ENCODE measurements at regions not wholly inside any gene's neighbourhood (a gene's known extent, or its start where the extent isn't known, plus 50 kb on each side); places are given as distances from the start of the nearest gene placed in this dataset.
"Not testable (repeated sequence)": the region's sequence is repeated elsewhere in the genome, so short reads cannot be mapped to it uniquely, and the experiment has no call there.

DNA sequence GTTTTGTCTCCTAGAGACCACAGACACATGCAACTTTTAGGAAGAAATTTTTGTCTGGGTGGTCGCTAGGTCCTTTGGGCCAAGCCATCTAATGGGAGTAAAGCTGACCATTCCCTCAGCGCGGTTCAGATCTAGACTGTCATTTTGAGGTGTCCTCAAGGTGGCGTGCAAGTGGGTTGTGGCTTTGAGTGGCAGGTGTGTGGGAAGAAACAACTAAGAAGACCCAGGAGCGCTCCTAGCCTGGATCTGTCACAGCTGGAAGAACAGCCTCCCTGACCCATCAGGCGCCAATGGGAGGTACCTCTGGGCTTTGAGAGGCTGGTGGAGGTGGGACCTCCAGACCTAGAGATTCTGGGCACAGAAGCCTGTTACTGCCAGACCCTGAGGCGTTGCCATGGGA lies 645.1 kb downstream of the KCNJ18 start:
- Histone ChIP-seq H3K4me3 (no peak overlapping the region), H3K9me3 (no peaks in the 10 kb centered on the region), H3K4me1 (no peaks in the 10 kb centered on the region), H3K36me3 (no peaks in the 10 kb centered on the region), H3K27ac (no peak overlapping the region), H3K27me3 (no peaks in the 10 kb centered on the region)
- DNase-seq (ENCODE audit: low spot score), result no peak
- TF ChIP-seq, protein P1, sequence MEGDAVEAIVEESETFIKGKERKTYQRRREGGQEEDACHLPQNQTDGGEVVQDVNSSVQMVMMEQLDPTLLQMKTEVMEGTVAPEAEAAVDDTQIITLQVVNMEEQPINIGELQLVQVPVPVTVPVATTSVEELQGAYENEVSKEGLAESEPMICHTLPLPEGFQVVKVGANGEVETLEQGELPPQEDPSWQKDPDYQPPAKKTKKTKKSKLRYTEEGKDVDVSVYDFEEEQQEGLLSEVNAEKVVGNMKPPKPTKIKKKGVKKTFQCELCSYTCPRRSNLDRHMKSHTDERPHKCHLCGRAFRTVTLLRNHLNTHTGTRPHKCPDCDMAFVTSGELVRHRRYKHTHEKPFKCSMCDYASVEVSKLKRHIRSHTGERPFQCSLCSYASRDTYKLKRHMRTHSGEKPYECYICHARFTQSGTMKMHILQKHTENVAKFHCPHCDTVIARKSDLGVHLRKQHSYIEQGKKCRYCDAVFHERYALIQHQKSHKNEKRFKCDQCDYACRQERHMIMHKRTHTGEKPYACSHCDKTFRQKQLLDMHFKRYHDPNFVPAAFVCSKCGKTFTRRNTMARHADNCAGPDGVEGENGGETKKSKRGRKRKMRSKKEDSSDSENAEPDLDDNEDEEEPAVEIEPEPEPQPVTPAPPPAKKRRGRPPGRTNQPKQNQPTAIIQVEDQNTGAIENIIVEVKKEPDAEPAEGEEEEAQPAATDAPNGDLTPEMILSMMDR (IDR thresholded peaks at IDR 0.05), result no peak

DNA sequence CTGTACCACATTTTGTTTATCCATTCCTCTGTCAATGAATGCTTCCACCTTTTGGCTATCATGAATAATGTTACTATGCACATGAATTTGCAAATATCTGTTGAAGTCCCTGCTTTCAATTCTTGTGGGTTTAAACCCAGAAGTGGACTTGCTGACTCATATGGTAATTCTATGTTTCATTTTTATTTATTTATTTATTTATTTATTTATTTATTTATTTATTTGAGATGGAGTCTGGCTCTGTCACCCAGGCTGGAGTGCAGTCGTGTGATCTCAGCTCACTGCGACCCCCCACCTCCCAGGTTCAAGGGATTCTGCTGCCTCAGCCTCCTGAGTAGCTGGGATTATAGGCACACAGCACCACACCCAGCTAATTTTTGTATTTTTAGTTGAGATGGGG lies 664.3 kb downstream of the KCNJ18 start:
- DNase-seq (ENCODE audit: low spot score); H3K9me3 ChIP-seq; H3K4me3 ChIP-seq; H3K36me3 ChIP-seq; H3K4me1 ChIP-seq; H3K27ac ChIP-seq; H3K27me3 ChIP-seq: not testable (repeated sequence)

DNA sequence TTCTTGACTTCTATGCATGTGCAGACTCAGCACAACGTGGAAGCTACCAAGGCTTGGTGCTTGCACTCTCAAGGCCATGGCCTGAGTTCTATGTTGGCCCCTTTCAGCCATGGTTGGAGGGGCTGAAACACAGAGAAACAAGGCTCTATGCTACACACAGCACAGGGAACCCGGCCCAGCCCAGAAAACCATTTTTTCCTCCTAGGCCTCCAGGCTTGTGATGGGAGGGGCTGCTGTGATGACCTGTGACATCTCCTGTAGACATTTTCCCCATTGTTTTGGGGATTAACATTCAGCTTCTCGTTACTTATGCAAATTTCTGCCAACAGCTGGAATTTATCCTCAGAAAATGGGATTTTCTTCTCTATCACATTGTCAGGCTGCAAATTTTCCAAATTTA lies 678.7 kb downstream of the KCNJ18 start:
- H3K27me3 ChIP-seq; H3K9me3 ChIP-seq; H3K4me1 ChIP-seq; H3K4me3 ChIP-seq; DNase-seq (ENCODE audit: low spot score); H3K36me3 ChIP-seq; H3K27ac ChIP-seq: not testable (repeated sequence)

DNA sequence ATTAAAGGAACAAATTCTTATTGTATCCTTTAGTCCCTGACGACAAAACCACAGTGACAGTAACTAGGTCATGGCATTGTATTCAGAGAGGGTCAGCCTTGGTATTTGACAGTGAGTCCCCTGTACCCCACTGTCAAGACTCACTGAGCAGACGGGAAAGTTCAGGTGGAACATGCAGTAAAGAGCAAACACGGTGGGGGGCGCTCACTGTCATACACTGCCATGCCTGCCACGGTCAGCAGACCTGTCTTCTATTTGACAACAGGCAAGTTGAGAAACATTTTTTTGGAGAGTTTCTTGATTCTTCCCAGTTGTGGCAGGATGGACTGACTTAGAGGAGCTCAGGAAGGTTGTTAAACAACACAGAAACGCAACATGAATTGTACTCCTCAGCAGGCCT lies 681.6 kb downstream of the KCNJ18 start:
- Histone ChIP-seq H3K4me3 (no peak overlapping the region), H3K4me1 (no peaks in the 10 kb centered on the region), H3K27me3 (no peaks in the 10 kb centered on the region), H3K36me3 (no peaks in the 10 kb centered on the region), H3K27ac (no peak overlapping the region), H3K9me3 (no peaks in the 10 kb centered on the region)
- no peak for DNase-seq (ENCODE audit: low spot score)
- TF ChIP-seq, protein P1 (IDR thresholded peaks at IDR 0.05), result no peak

DNA sequence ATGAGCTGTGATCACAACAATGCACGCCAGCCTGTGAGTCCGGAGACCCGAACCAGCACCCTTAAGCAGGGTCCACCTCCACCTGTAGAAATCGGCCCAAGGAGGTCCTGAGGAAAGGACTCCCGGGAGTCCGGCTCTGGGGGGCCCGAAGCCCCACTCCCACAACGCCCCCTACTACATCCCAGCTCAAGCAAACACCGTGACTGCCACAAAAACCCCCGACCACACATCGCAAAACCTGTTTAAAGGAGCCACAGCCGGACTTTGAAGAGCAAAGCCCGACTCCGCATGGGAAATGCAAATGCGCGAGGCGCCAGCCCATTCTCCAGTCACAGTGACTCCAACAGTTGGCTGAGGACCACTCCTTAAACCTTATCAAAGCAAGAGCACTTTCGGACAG lies 682.4 kb downstream of the KCNJ18 start:
- Histone ChIP-seq H3K27ac (no peak overlapping the region), H3K36me3 (no peaks in the 10 kb centered on the region)
- TF ChIP-seq, protein P1 (IDR thresholded peaks at IDR 0.05), result no peak

DNA sequence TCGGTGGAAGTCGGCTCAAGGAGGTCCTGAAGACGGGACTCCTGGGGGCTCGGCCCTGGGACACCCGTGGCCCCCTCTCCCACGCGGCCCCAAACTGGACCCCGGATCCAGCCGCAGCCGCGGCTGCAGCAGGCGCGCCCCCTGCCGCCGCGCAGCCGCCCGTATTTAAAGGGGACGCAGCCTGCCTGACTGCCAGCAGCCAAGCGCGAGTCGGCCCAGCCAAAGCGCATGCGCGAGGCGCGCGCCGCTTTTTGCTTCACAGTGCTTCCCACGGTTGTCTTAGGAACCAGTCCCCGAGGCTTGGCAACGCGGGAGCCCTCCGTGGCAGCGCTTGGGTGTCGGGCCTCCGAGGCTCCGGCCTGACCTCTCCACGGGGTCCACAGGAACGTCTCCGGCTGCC lies 684.4 kb downstream of the KCNJ18 start:
- H3K9me3 ChIP-seq; H3K4me3 ChIP-seq; H3K4me1 ChIP-seq; H3K27me3 ChIP-seq; H3K27ac ChIP-seq; DNase-seq (ENCODE audit: low spot score); H3K36me3 ChIP-seq: not testable (repeated sequence)

More for the DNA sequence above, 682.4 kb downstream of the KCNJ18 start:
- Histone ChIP-seq H3K4me1 (no peaks in the 10 kb centered on the region), H3K27me3 (no peaks in the 10 kb centered on the region), H3K4me3 (no peak overlapping the region), H3K9me3 (no peaks in the 10 kb centered on the region)
- DNase-seq (ENCODE audit: low spot score), result no peak

DNA sequence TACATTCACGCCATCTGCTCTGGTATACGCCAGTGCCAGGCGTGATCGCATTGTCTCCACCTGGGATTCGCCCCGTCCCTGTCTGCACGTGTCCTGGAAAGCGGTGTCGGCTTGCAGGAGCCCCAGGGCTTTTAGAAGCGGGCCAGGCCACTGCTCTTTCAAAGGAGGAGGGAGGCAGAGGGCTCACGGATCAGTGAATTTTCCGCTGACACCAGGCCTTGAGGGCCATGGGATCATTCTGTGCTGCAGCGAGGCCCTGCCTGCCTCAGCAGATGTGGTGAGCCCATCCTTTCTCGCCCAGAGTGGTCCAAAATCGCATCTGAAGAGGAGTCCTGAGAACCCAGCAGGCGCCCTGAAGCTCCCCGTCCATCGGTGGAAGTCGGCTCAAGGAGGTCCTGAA lies 686.4 kb downstream of the KCNJ18 start:
- H3K9me3 ChIP-seq; H3K36me3 ChIP-seq; H3K4me1 ChIP-seq; DNase-seq (ENCODE audit: low spot score); H3K4me3 ChIP-seq; H3K27me3 ChIP-seq; H3K27ac ChIP-seq: not testable (repeated sequence)

DNA sequence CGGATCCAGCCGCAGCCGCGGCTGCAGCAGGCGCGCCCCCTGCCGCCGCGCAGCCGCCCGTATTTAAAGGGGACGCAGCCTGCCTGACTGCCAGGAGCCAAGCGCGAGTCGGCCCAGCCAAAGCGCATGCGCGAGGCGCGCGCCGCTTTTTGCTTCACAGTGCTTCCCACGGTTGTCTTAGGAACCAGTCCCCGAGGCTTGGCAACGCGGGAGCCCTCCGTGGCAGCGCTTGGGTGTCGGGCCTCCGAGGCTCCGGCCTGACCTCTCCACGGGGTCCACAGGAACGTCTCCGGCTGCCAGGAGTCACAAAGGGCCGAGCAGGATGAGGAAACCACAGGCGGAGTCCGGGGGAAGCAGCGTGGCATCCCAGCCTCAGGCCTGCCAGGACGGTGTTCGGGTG lies 689.3 kb downstream of the KCNJ18 start:
- not testable (repeated sequence) for H3K27me3 ChIP-seq; H3K36me3 ChIP-seq; H3K4me3 ChIP-seq; H3K27ac ChIP-seq; DNase-seq (ENCODE audit: low spot score); H3K9me3 ChIP-seq; H3K4me1 ChIP-seq

DNA sequence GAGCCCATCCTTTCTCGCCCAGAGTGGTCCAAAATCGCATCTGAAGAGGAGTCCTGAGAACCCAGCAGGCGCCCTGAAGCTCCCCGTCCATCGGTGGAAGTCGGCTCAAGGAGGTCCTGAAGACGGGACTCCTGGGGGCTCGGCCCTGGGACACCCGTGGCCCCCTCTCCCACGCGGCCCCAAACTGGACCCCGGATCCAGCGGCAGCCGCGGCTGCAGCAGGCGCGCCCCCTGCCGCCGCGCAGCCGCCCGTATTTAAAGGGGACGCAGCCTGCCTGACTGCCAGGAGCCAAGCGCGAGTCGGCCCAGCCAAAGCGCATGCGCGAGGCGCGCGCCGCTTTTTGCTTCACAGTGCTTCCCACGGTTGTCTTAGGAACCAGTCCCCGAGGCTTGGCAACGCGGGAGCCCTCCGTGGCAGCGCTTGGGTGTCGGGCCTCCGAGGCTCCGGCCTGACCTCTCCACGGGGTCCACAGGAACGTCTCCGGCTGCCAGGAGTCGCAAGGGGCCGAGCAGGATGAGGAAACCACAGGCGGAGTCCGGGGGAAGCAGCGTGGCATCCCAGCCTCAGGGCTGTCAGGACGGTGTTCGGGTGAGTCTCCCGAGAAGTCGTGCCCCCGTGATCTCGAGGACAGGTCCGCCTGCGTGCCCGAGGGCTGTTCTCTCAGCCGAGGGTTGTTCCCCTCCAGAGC lies 691.6 kb downstream of the KCNJ18 start:
- not testable (repeated sequence) for DNase-seq (ENCODE audit: low spot score); H3K36me3 ChIP-seq; H3K27me3 ChIP-seq; H3K4me3 ChIP-seq; H3K9me3 ChIP-seq; H3K4me1 ChIP-seq; H3K27ac ChIP-seq

DNA sequence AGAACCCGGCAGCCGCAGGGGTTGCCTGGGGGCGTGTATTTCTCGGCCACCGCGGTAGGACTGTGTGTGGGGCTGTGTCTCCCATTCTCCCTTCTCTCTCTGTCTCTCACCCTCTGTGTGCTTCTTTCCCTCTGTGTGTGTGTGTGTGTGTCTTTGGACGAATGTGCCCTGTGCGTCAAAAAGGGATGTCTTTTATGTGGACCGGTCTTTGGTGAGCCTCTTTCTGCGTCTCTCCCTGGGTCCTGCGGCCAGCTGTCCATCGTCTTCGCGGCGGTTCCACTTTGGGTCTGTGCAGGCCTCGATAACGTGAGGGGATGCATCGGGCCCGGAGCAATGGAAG lies 692.1 kb downstream of the KCNJ18 start:
- H3K4me3 ChIP-seq; H3K36me3 ChIP-seq; H3K4me1 ChIP-seq; H3K9me3 ChIP-seq; H3K27ac ChIP-seq; DNase-seq (ENCODE audit: low spot score); H3K27me3 ChIP-seq: not testable (repeated sequence)

DNA sequence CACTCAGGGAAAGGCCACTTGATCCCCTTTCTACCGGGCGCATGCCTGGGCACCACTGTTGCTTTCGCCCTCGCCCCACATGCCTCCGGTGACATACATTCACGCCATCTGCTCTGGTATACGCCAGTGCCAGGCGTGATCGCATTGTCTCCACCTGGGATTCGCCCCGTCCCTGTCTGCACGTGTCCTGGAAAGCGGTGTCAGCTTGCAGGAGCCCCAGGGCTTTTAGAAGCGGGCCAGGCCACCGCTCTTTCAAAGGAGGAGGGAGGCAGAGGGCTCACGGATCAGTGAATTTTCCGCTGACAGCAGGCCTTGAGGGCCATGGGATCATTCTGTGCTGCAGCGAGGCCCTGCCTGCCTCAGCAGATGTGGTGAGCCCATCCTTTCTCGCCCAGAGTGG lies 706.1 kb downstream of the KCNJ18 start:
- not testable (repeated sequence) for H3K9me3 ChIP-seq; H3K4me3 ChIP-seq; DNase-seq (ENCODE audit: low spot score); H3K27me3 ChIP-seq; H3K27ac ChIP-seq; H3K36me3 ChIP-seq; H3K4me1 ChIP-seq

DNA sequence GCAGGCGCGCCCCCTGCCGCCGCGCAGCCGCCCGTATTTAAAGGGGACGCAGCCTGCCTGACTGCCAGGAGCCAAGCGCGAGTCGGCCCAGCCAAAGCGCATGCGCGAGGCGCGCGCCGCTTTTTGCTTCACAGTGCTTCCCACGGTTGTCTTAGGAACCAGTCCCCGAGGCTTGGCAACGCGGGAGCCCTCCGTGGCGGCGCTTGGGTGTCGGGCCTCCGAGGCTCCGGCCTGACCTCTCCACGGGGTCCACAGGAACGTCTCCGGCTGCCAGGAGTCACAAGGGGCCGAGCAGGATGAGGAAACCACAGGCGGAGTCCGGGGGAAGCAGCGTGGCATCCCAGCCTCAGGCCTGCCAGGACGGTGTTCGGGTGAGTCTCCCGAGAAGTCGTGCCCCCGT lies 706.7 kb downstream of the KCNJ18 start:
- not testable (repeated sequence) for H3K36me3 ChIP-seq; H3K4me3 ChIP-seq; H3K9me3 ChIP-seq; H3K27me3 ChIP-seq; DNase-seq (ENCODE audit: low spot score); H3K27ac ChIP-seq; H3K4me1 ChIP-seq

DNA sequence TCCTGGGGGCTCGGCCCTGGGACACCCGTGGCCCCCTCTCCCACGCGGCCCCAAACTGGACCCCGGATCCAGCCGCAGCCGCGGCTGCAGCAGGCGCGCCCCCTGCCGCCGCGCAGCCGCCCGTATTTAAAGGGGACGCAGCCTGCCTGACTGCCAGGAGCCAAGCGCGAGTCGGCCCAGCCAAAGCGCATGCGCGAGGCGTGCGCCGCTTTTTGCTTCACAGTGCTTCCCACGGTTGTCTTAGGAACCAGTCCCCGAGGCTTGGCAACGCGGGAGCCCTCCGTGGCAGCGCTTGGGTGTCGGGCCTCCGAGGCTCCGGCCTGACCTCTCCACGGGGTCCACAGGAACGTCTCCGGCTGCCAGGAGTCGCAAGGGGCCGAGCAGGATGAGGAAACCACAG lies 712.8 kb downstream of the KCNJ18 start:
- H3K27ac ChIP-seq; DNase-seq (ENCODE audit: low spot score); H3K27me3 ChIP-seq; H3K4me1 ChIP-seq; H3K4me3 ChIP-seq; H3K9me3 ChIP-seq; H3K36me3 ChIP-seq: not testable (repeated sequence)
